ENCODE measurements at regions not wholly inside any gene's neighbourhood (a gene's known extent, or its start where the extent isn't known, plus 50 kb on each side); places are given as distances from the start of the nearest gene placed in this dataset.

DNA sequence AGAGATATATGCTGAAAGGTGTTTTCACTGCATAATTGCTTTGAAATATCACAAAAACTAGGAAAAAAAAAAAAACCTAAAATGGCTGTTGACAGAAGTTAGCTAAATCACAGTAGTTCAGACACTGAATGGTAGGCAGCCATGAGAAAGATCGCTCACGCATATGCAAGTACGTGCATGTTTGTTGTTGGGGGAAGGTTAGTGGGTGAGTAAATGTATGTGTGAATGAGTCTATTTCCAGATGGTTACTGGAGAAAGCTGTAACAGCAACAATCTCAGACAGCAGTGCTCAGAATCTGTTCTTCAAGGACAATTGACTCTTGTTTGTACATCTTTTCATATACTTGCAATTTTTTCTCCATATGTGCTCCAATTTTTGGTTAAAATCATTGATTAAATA is 51.9 kb upstream of the NLGN4Y start:
- Histone ChIP-seq H3K27me3 (no peaks in the 10 kb centered on the region), H3K4me3 (no peak overlapping the region), H3K27ac (no peak overlapping the region), H3K9me3 (no peaks in the 10 kb centered on the region), H3K4me1 (no peaks in the 10 kb centered on the region), H3K36me3 (no peaks in the 10 kb centered on the region)
- intact Hi-C loops (cut with DNase I): no loop called here
- WGBS, 2 donors: 34% methylated on average over 3 of the region's 3 CpGs; no CpG with 5 or more reads in 1 of the 2 donors
- FAIRE-seq: no peak
- TF ChIP-seq, protein P1, sequence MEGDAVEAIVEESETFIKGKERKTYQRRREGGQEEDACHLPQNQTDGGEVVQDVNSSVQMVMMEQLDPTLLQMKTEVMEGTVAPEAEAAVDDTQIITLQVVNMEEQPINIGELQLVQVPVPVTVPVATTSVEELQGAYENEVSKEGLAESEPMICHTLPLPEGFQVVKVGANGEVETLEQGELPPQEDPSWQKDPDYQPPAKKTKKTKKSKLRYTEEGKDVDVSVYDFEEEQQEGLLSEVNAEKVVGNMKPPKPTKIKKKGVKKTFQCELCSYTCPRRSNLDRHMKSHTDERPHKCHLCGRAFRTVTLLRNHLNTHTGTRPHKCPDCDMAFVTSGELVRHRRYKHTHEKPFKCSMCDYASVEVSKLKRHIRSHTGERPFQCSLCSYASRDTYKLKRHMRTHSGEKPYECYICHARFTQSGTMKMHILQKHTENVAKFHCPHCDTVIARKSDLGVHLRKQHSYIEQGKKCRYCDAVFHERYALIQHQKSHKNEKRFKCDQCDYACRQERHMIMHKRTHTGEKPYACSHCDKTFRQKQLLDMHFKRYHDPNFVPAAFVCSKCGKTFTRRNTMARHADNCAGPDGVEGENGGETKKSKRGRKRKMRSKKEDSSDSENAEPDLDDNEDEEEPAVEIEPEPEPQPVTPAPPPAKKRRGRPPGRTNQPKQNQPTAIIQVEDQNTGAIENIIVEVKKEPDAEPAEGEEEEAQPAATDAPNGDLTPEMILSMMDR (IDR thresholded peaks at IDR 0.05): no peak
- no peak for ATAC-seq
- DNase-seq: no peak

DNA sequence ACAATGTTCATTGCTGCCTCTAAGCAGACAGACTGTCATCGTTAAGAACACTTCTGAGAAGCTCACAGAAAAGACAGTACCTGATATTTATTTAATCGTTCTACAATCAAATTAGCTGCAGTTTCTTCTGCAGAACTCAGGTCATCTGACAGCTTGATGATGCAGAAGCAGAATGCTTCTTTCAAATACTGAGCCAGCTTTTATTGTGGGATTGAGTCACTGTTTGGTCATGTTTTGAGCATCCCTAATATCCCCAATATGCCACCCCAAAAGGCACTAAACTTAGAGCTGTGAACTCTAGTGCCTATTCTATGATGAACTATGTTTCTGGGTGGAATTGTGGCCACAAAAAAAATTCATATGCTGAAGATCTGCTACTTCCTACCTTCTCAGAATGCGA is 51.0 kb upstream of the NLGN4Y start:
- no peaks in the 10 kb centered on the region for H3K9me3 ChIP-seq
- TF ChIP-seq, protein P1 (IDR thresholded peaks at IDR 0.05): no peak
- ATAC-seq (no peak), FAIRE-seq (no peak), DNase-seq (no peak)
- no peak overlapping the region for H3K27ac ChIP-seq
- no peaks in the 10 kb centered on the region for H3K4me1 ChIP-seq
- intact Hi-C loops (cut with DNase I): no loop called here
- H3K36me3 ChIP-seq: no peaks in the 10 kb centered on the region
- WGBS, 2 donors: 51% methylated on average over 3 of the region's 3 CpGs; no CpG with 5 or more reads in 1 of the 2 donors
- no peaks in the 10 kb centered on the region for H3K27me3 ChIP-seq
- no peak overlapping the region for H3K4me3 ChIP-seq

All from pancreas (tissue), 10 donors.